Liver (tissue), 3 donors: ENCODE measurements at regions not wholly inside any gene's neighbourhood (a gene's known extent, or its start where the extent isn't known, plus 50 kb on each side); places are given as distances from the start of the nearest gene placed in this dataset.

Experiments
- CTCF ChIP-seq: fragments of 150-350 bp; IDR thresholded peaks from 2 replicates; pipeline ENCODE4 v1.5.1; 2017; ENCODE audit warnings: improper control_type of control experiment, low read depth, low read length; ENCODE audit not compliant: missing input control
- JUND ChIP-seq, 2 donors: IDR thresholded peaks; 2 replicates each; pipeline ENCODE4 v1.6.1; 2016; ENCODE audit warnings: antibody characterized with exemption in 2 of 2
- REST ChIP-seq: IDR thresholded peaks from 2 replicates; pipeline ENCODE4 v1.6.1; 2016; ENCODE audit warnings: antibody characterized with exemption, mild to moderate bottlenecking
- donor health status: healthy.
- donor health status: healthy.

- TF ChIP-seq CTCF, result no peak
- TF ChIP-seq JUND (IDR thresholded peaks at IDR 0.05), result no peak
- TF ChIP-seq REST, result no peak
Measured at GRCh38 chr3:118692416-118692815, 342.2 kb downstream of the IGSF11 start.
